HCT116 (cell line): ENCODE measurements at regions not wholly inside any gene's neighbourhood (a gene's known extent, or its start where the extent isn't known, plus 50 kb on each side); places are given as distances from the start of the nearest gene placed in this dataset.

Experiments used
- ATAC-seq: fragments of 200-7000 bp; cut with Tn5 transposase; 2 replicates; pipeline ENCODE4 v1.9.1; 2020; ENCODE audit warnings: mild to moderate bottlenecking, moderate library complexity
- BruUV-seq: library from RNA; stranded (reverse); fragments of 400-500 nt; replicated peaks from 2 replicates; lab custom pipeline; 2021; lab: Mats Ljungman, UMichigan
- CTCF ChIA-PET: fragments of 300-600 bp; sonication (Branson Sonifier 250); formaldehyde crosslinking; loops from one replicate; lab custom pipeline; 2021; ENCODE audit warnings: antibody characterized with exemption; lab: Charles Lee
- POLR2A ChIA-PET: fragments of 300-600, 350-600 bp; sonication (Branson Sonifier 250); formaldehyde crosslinking; loops from one replicate; lab custom pipeline; 2021; ENCODE audit warnings: antibody characterized with exemption; lab: Charles Lee
- RAD21 ChIA-PET, 2 experiments: fragments of 300-600 bp; sonication (Branson Sonifier 250); formaldehyde crosslinking; loops; one replicate each; lab custom pipeline; 2023; ENCODE audit warnings: low total read pairs in 2 of 2; ENCODE audit not compliant: uncharacterized antibody in 2 of 2, unreplicated experiment in 2 of 2, low non-redundant PET in 1 of 2; lab: Charles Lee
- DNase-seq: peaks from one replicate; pipeline ENCODE4 v3.0.0-alpha.2; 2010; ENCODE audit warnings: low read depth, low spot score
- H2AFZ ChIP-seq: fragments of 200-600 bp; shearing (Covaris generic), sonication (generic); 2 replicates; pipeline ENCODE4 v1.6.1; 2017; ENCODE audit warnings: low read depth, mixed run types, mixed read lengths, antibody characterized with exemption, low read length; ENCODE audit not compliant: poor library complexity, severe bottlenecking
- H3K27ac ChIP-seq: 2 replicates; pipeline ENCODE4 v1.5.1; 2012; ENCODE audit warnings: low read depth, low read length
- H3K27me3 ChIP-seq: fragments of 200-600 bp; sonication (generic); 2 replicates; pipeline ENCODE4 v1.6.1; 2016; ENCODE audit warnings: mixed run types, low read length, mixed read lengths; ENCODE audit not compliant: insufficient read depth
- H3K36me3 ChIP-seq, 2 experiments: fragments of 200-500 bp in 1 of 2; fragments of 200-600 bp in 1 of 2; sonication (Bioruptor generic) in 1 of 2; sonication (generic) in 1 of 2; 2 replicates each; pipeline versions ENCODE4 v1.5.1 to v1.6.1; 2014 to 2016; ENCODE audit warnings: low read length in 2 of 2, inconsistent platforms in 1 of 2, mixed read lengths in 1 of 2, mixed run types in 1 of 2; ENCODE audit not compliant: insufficient read depth in 2 of 2, control insufficient read depth in 1 of 2
- H3K4me1 ChIP-seq, 2 experiments: fragments of 200-600 bp in 1 of 2; sonication (generic) in 1 of 2; 2 replicates each; pipeline versions ENCODE4 v1.5.1 to v1.6.1; 2012 to 2017; ENCODE audit warnings: low read length in 2 of 2, inconsistent platforms in 1 of 2, mild to moderate bottlenecking in 1 of 2, mixed read lengths in 1 of 2, mixed run types in 1 of 2, moderate library complexity in 1 of 2; ENCODE audit not compliant: insufficient read depth in 2 of 2, control insufficient read depth in 1 of 2
- H3K4me2 ChIP-seq: fragments of 200-600 bp; sonication (generic); 2 replicates; pipeline ENCODE4 v1.6.1; 2017; ENCODE audit warnings: mixed run types, low read length, mixed read lengths
- H3K4me3 ChIP-seq, 2 experiments: fragments of 200-600 bp in 1 of 2; sonication (generic) in 1 of 2; replicated peaks in 1 of 2; 2 replicates each; pipeline ENCODE4 v1.5.1; 2011 to 2016; ENCODE audit warnings: low read length in 2 of 2, control low read depth in 1 of 2, low read depth in 1 of 2, mild to moderate bottlenecking in 1 of 2, mixed read lengths in 1 of 2, mixed run types in 1 of 2
- H3K79me2 ChIP-seq: fragments of 200-600 bp; sonication (generic); 2 replicates; pipeline ENCODE4 v1.6.1; 2017; ENCODE audit warnings: mild to moderate bottlenecking, mixed run types, low read length, moderate library complexity, mixed read lengths; ENCODE audit not compliant: insufficient read depth
- H3K9ac ChIP-seq: fragments of 200-600 bp; sonication (generic); 2 replicates; pipeline ENCODE4 v1.6.1; 2016; ENCODE audit warnings: low read length, mixed read lengths
- H3K9me2 ChIP-seq: fragments of 200-600 bp; sonication (generic), shearing (Covaris generic); 2 replicates; pipeline ENCODE4 v1.6.1; 2017; ENCODE audit warnings: mixed run types, mild to moderate bottlenecking, moderate library complexity; ENCODE audit not compliant: insufficient read depth
- H3K9me3 ChIP-seq, 2 experiments: fragments of 200-500 bp in 1 of 2; fragments of 200-600 bp in 1 of 2; sonication (Bioruptor generic) in 1 of 2; sonication (generic) in 1 of 2; 2 replicates each; pipeline ENCODE4 v1.6.1; 2014 to 2017; ENCODE audit warnings: low read length in 2 of 2, mixed read lengths in 2 of 2, inconsistent platforms in 1 of 2, low read depth in 1 of 2, mild to moderate bottlenecking in 1 of 2, mixed run types in 1 of 2, moderate library complexity in 1 of 2; ENCODE audit not compliant: control insufficient read depth in 1 of 2, insufficient read depth in 1 of 2
- H4K20me1 ChIP-seq: fragments of 200-600 bp; sonication (generic), shearing (Covaris generic); 2 replicates; pipeline ENCODE4 v1.6.1; 2017; ENCODE audit warnings: mixed run types, mild to moderate bottlenecking, moderate library complexity; ENCODE audit not compliant: insufficient read depth
- CBX3 ChIP-seq: IDR thresholded peaks from 2 replicates; pipeline ENCODE4 v1.6.1; 2012; ENCODE audit warnings: low read depth
- CEBPB ChIP-seq: IDR thresholded peaks from 2 replicates; pipeline ENCODE4 v1.6.1; 2012; ENCODE audit warnings: low read depth
- FOSL1 ChIP-seq: IDR thresholded peaks from 2 replicates; pipeline ENCODE4 v1.6.1; 2012; ENCODE audit warnings: low read depth
- JUND ChIP-seq: IDR thresholded peaks from 2 replicates; pipeline ENCODE4 v1.6.1; 2012
- MAX ChIP-seq: IDR thresholded peaks from 2 replicates; pipeline ENCODE4 v1.6.1; 2012
- SIN3A ChIP-seq: IDR thresholded peaks from 2 replicates; pipeline ENCODE4 v1.6.1; 2012; ENCODE audit warnings: low read depth
- SRF ChIP-seq: IDR thresholded peaks from 2 replicates; pipeline ENCODE4 v1.6.1; 2012; ENCODE audit warnings: low read depth
- YY1 ChIP-seq: IDR thresholded peaks from 2 replicates; pipeline ENCODE4 v1.6.1; 2011; ENCODE audit warnings: low read length, low read depth, moderate library complexity, mild to moderate bottlenecking; ENCODE audit not compliant: insufficient replicate concordance; ENCODE audit errors: extremely low read depth
- ZBTB33 ChIP-seq: IDR thresholded peaks from 2 replicates; pipeline ENCODE4 v1.6.1; 2011; ENCODE audit warnings: mild to moderate bottlenecking, low read length, moderate library complexity; ENCODE audit not compliant: insufficient replicate concordance; ENCODE audit errors: extremely low read depth
- ZNF274 ChIP-seq: fragments of 200-500 bp; sonication (Bioruptor generic); IDR thresholded peaks from 2 replicates; pipeline ENCODE4 v1.6.1; 2014; ENCODE audit warnings: mild to moderate bottlenecking, low read depth, low read length, inconsistent platforms
- intact Hi-C: fragments of 100-400 bp; cut with micrococcal nuclease; formaldehyde crosslinking; loops from 2 replicates; pipeline ENCODE4 v1.10.0; 2022

GRCh38 chr12:90290980-90291975 is 582.6 kb upstream of the ATP2B1 start:
- Histone ChIP-seq H3K4me2 (no peak overlapping the region), H3K9me2 (no peaks in the 10 kb centered on the region; the same call in 1 of the 2 replicates), H3K27me3 (no peaks in the 10 kb centered on the region), H3K27ac (no peak overlapping the region), H3K79me2 (no peaks in the 10 kb centered on the region), H3K9ac (no peak overlapping the region), H3K4me1 (no peaks in the 10 kb centered on the region), H3K36me3 (no peaks in the 10 kb centered on the region), H3K9me3 (no peaks in the 10 kb centered on the region), H3K4me3 (no peak overlapping the region), H4K20me1 (no peaks in the 10 kb centered on the region), H2AFZ (no peak overlapping the region)
- RAD21 ChIA-PET: no interaction called here
- POLR2A ChIA-PET: no interaction called here
- DNase-seq: no peak
- no peak for ATAC-seq
- TF ChIP-seq CEBPB: no peak
- TF ChIP-seq SRF: no peak
- no peak for TF ChIP-seq ZNF274
- intact Hi-C loops: no loop called here
- CTCF ChIA-PET: no interaction called here
- no TSS peak for BruUV-seq

GRCh38 chr12:90287585-90287984 is 578.9 kb upstream of the ATP2B1 start:
- POLR2A ChIA-PET: no interaction called here
- Histone ChIP-seq H3K9me3 (no peaks in the 10 kb centered on the region), H3K27me3 (no peaks in the 10 kb centered on the region), H3K9me2 (no peaks in the 10 kb centered on the region; the same call in 1 of the 2 replicates), H3K79me2 (no peaks in the 10 kb centered on the region), H3K4me1 (no peaks in the 10 kb centered on the region), H3K27ac (no peak overlapping the region), H2AFZ (no peak overlapping the region), H4K20me1 (no peaks in the 10 kb centered on the region), H3K36me3 (no peaks in the 10 kb centered on the region), H3K4me3 (no peak overlapping the region), H3K9ac (no peak overlapping the region), H3K4me2 (no peak overlapping the region)
- RAD21 ChIA-PET: no interaction called here
- DNase-seq (no peak), ATAC-seq (no peak)
- BruUV-seq: no TSS peak
- intact Hi-C loops: no loop called here
- CTCF ChIA-PET: no interaction called here
- TF ChIP-seq CBX3 (peak; percentile 76; the same call in 1 of the 2 replicates), YY1 (no peak), JUND (peak; percentile 22; the same call in 1 of the 2 replicates), SIN3A (no peak), MAX (no peak), FOSL1 (peak; percentile 28; the same call in 1 of the 2 replicates), SRF (no peak), ZBTB33 (no peak)
